Effector memory CD8-positive, alpha-beta T cell (primary cell): ENCODE measurements at regions not wholly inside any gene's neighbourhood (a gene's known extent, or its start where the extent isn't known, plus 50 kb on each side); places are given as distances from the start of the nearest gene placed in this dataset.

Experiments
- ATAC-seq: fragments of 150-1000 bp; cut with Tn5 transposase; replicated peaks from 2 replicates; pipeline ENCODE4 v1.10.0; 2021; ENCODE audit warnings: mild to moderate bottlenecking, moderate library complexity
- DNase-seq, 3 experiments: peaks; one replicate each; pipeline ENCODE4 v3.0.0; 2021
- H3K27ac Mint-ChIP-seq, 2 donors: one replicate each; pipeline ENCODE4 v1.8.0; 2022; ENCODE audit warnings: mild to moderate bottlenecking in 2 of 2, mixed read lengths in 2 of 2, moderate library complexity in 2 of 2
- H3K27me3 Mint-ChIP-seq, 2 donors: one replicate each; pipeline ENCODE4 v1.8.0; 2022; ENCODE audit warnings: mixed read lengths in 2 of 2
- H3K36me3 Mint-ChIP-seq: one replicate; pipeline ENCODE4 v1.8.0; 2022; ENCODE audit warnings: mild to moderate bottlenecking, moderate library complexity, mixed read lengths; ENCODE audit not compliant: insufficient read depth
- H3K4me1 Mint-ChIP-seq, 2 donors: one replicate each; pipeline ENCODE4 v1.8.0; 2022; ENCODE audit warnings: low read depth in 2 of 2, mixed read lengths in 2 of 2
- H3K4me3 Mint-ChIP-seq, 2 donors: one replicate each; pipeline ENCODE4 v1.8.0; 2022; ENCODE audit warnings: mild to moderate bottlenecking in 2 of 2, mixed read lengths in 2 of 2, moderate library complexity in 2 of 2
- H3K9me3 Mint-ChIP-seq, 2 donors: one replicate each; pipeline ENCODE4 v1.8.0; 2022; ENCODE audit warnings: mixed read lengths in 2 of 2

DNA sequence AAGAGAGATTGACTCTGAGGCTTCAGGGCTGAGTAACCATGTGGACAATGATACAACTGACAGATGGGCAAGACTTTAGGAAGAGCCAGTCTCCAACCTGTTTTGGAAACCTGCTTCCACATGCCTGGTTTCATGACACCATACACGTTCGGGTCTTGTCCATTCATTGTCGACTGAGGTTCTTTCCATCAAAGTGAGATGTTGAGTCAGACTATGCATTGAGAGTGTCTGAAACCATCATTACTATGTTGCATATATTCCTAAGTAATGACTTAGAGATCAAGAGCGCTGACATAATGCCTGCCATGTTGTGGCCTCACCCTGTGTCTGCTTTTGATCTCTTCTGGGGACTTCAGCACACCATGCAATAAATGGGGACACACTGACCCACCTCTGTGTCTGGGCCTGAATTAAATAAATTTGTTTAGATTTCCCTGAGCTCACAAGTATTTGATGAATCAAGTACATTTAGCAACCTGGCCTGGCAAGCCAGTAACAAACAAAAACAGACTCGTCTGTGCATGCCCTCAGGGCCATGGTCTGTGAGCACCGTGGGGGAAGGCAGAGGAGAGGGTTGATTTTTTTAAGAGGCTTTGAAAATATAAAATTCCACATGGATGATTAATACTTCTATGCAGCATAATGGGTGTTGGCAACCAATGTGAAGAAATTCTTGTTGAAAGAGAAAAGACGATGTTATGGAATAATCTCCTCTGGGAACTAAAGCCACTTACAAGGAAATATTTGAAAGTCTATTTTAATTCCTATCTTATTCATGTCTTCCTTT lies 49.9 kb upstream of the UBAC2 start:
- ATAC-seq: no peak

More for the DNA sequence above, 49.9 kb upstream of the UBAC2 start:
- Mint-ChIP-seq H3K27ac (no peak overlapping the region), H3K9me3 (no peaks in the 10 kb centered on the region), H3K36me3 (peaks cover 2% of the 10 kb centered on the region), H3K4me3 (no peak overlapping the region), H3K4me1 (peaks cover 0 to 3% of the 10 kb centered on the region in 2 donors), H3K27me3 (peaks cover 0 to 11% of the 10 kb centered on the region in 2 donors)
- DNase-seq: no peak
